ENCODE measurements at regions not wholly inside any gene's neighbourhood (a gene's known extent, or its start where the extent isn't known, plus 50 kb on each side); places are given as distances from the start of the nearest gene placed in this dataset.

DNA sequence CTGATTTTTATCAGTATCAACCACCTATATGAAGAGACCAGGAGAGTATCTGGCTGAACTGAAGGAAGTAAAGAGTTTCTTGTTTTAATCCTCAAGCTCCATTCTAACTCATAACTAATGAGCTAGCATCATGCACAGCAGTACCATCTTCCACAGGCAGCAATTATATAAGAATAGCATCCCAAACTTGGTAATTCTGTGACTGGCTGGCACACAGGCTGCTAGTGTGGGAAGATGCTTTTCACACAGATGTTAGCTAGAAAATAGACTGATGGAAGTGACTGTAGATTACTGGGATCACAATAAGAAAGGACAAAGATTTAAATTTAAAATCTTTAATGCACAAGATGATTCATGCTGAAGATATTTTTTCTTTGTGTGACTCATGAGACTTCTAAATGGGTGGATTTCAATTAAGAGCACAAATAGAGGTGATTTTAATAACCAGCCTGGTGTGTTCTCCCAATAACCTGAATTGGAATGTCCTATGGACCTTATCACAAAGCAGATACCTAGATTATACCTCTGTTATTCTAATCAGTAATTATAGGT, 417.7 kb upstream of the ATXN7L3B start:
- TF ChIP-seq, protein P1, sequence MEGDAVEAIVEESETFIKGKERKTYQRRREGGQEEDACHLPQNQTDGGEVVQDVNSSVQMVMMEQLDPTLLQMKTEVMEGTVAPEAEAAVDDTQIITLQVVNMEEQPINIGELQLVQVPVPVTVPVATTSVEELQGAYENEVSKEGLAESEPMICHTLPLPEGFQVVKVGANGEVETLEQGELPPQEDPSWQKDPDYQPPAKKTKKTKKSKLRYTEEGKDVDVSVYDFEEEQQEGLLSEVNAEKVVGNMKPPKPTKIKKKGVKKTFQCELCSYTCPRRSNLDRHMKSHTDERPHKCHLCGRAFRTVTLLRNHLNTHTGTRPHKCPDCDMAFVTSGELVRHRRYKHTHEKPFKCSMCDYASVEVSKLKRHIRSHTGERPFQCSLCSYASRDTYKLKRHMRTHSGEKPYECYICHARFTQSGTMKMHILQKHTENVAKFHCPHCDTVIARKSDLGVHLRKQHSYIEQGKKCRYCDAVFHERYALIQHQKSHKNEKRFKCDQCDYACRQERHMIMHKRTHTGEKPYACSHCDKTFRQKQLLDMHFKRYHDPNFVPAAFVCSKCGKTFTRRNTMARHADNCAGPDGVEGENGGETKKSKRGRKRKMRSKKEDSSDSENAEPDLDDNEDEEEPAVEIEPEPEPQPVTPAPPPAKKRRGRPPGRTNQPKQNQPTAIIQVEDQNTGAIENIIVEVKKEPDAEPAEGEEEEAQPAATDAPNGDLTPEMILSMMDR (IDR thresholded peaks at IDR 0.05): no peak
- no peak for TF ChIP-seq POLR2A (IDR thresholded peaks at IDR 0.05)
